Hepatocyte (in vitro differentiated cells): ENCODE measurements at regions not wholly inside any gene's neighbourhood (a gene's known extent, or its start where the extent isn't known, plus 50 kb on each side); places are given as distances from the start of the nearest gene placed in this dataset.

ENCODE experiments used
- DNase-seq: peaks from one replicate; pipeline ENCODE4 v3.0.0-alpha.2; 2016; ENCODE audit warnings: low spot score
- H2AFZ ChIP-seq: fragments of 200-600 bp; sonication (generic); 2 replicates; pipeline ENCODE4 v1.6.0; 2016; ENCODE audit warnings: antibody characterized with exemption, mild to moderate bottlenecking
- H3K27ac ChIP-seq: fragments of 200-600 bp; sonication (generic); 2 replicates; pipeline ENCODE4 v1.5.1; 2016; ENCODE audit warnings: mild to moderate bottlenecking
- H3K27me3 ChIP-seq: fragments of 200-600 bp; sonication (generic); 2 replicates; pipeline ENCODE4 v1.6.1; 2016
- H3K36me3 ChIP-seq: fragments of 200-600 bp; sonication (generic); replicated peaks from 2 replicates; pipeline ENCODE4 v1.5.1; 2016; ENCODE audit warnings: low read depth; ENCODE audit not compliant: insufficient read depth
- H3K4me1 ChIP-seq: fragments of 200-600 bp; sonication (generic); 2 replicates; pipeline ENCODE4 v1.5.1; 2016; ENCODE audit warnings: mild to moderate bottlenecking, moderate library complexity; ENCODE audit not compliant: insufficient read depth
- H3K4me2 ChIP-seq: fragments of 200-600 bp; sonication (generic); 2 replicates; pipeline ENCODE4 v1.6.0; 2016
- H3K4me3 ChIP-seq: fragments of 200-600 bp; sonication (generic); 2 replicates; pipeline ENCODE4 v1.5.1; 2016; ENCODE audit warnings: mild to moderate bottlenecking
- H3K79me2 ChIP-seq: fragments of 200-600 bp; sonication (generic); 2 replicates; pipeline ENCODE4 v1.6.0; 2017; ENCODE audit warnings: mild to moderate bottlenecking
- H3K9me2 ChIP-seq: fragments of 200-600 bp; sonication (generic); replicated peaks from 2 replicates; pipeline ENCODE4 v1.6.0; 2017; ENCODE audit warnings: mild to moderate bottlenecking; ENCODE audit not compliant: insufficient read depth
- H3K9me3 ChIP-seq: fragments of 200-600 bp; sonication (generic); 2 replicates; pipeline ENCODE4 v1.5.1; 2016; ENCODE audit warnings: low read depth, mild to moderate bottlenecking
- H4K20me1 ChIP-seq: fragments of 200-600 bp; sonication (generic); 2 replicates; pipeline ENCODE4 v1.6.0; 2016; ENCODE audit warnings: mild to moderate bottlenecking; ENCODE audit not compliant: insufficient read depth, poor library complexity, severe bottlenecking
- CTCF ChIP-seq: fragments of 200-600 bp; sonication (generic); IDR thresholded peaks from 2 replicates; pipeline ENCODE4 v1.5.1; 2016; ENCODE audit warnings: antibody characterized with exemption, mild to moderate bottlenecking; ENCODE audit not compliant: poor library complexity
- EZH2 ChIP-seq: fragments of 200-600 bp; sonication (generic); IDR thresholded peaks from 2 replicates; pipeline ENCODE4 v1.6.1; 2016; ENCODE audit warnings: antibody characterized with exemption, mild to moderate bottlenecking, borderline replicate concordance
- EZH2phosphoT487 ChIP-seq: fragments of 200-600 bp; sonication (generic); IDR thresholded peaks from one replicate; pipeline ENCODE4 v1.6.1; 2018; ENCODE audit warnings: antibody characterized with exemption, mild to moderate bottlenecking, low read depth, moderate library complexity; ENCODE audit not compliant: unreplicated experiment, severe bottlenecking
- WGBS: methylation state at CpG from one replicate; pipeline ENCODE4 v1.1.6; 2016; ENCODE audit warnings: low lambda C conversion rate; ENCODE audit errors: missing lambda C conversion rate; 5-methylcytosine and 5-hydroxymethylcytosine counted together

- Histone ChIP-seq H3K36me3 (no peaks in the 10 kb centered on the region), H3K9me3 (no peaks in the 10 kb centered on the region), H3K27me3 (no peaks in the 10 kb centered on the region), H3K4me1 (no peaks in the 10 kb centered on the region), H3K9me2 (no peaks in the 10 kb centered on the region), H3K79me2 (no peaks in the 10 kb centered on the region), H3K4me3 (no peak overlapping the region), H3K27ac (no peak overlapping the region), H4K20me1 (no peaks in the 10 kb centered on the region), H3K4me2 (no peak overlapping the region), H2AFZ (no peak overlapping the region)
- TF ChIP-seq EZH2: no peak
- no peak for TF ChIP-seq CTCF
- TF ChIP-seq EZH2phosphoT487: no peak
- WGBS: 94% methylated on average over 7 of the region's 7 CpGs
- no peak for DNase-seq
These were observed 656.0 kb upstream of the CELF4 start for GRCh38 chr18:38221476-38222100.

GRCh38 chr18:38198956-38199355 lies 633.4 kb upstream of the CELF4 start:
- H3K9me3 ChIP-seq: no peaks in the 10 kb centered on the region
- 27% methylated on average over 1 of the region's 1 CpG for WGBS
- no peak for DNase-seq
- no peaks in the 10 kb centered on the region for H3K36me3 ChIP-seq
- no peak for TF ChIP-seq CTCF
- TF ChIP-seq EZH2: no peak
- no peak for TF ChIP-seq EZH2phosphoT487
- H3K27me3 ChIP-seq: no peaks in the 10 kb centered on the region
- peak overlapping the region; percentile 18 for H3K27ac ChIP-seq
- H3K4me3 ChIP-seq: no peak overlapping the region
- H4K20me1 ChIP-seq: no peaks in the 10 kb centered on the region
- H2AFZ ChIP-seq: no peak overlapping the region
- peak overlapping the region; percentile 7 for H3K4me2 ChIP-seq
- H3K79me2 ChIP-seq: no peaks in the 10 kb centered on the region
- no peaks in the 10 kb centered on the region for H3K9me2 ChIP-seq
- H3K4me1 ChIP-seq: no peaks in the 10 kb centered on the region

GRCh38 chr18:38198526-38198925 lies 632.9 kb upstream of the CELF4 start:
- 72% methylated on average over 1 of the region's 1 CpG for WGBS

More at GRCh38 chr18:38198526-38198925, 632.9 kb upstream of the CELF4 start:
- no peaks in the 10 kb centered on the region for H4K20me1 ChIP-seq
- H3K4me1 ChIP-seq: no peaks in the 10 kb centered on the region
- no peak overlapping the region for H2AFZ ChIP-seq
- no peaks in the 10 kb centered on the region for H3K36me3 ChIP-seq
- no peaks in the 10 kb centered on the region for H3K27me3 ChIP-seq
- no peak overlapping the region for H3K4me3 ChIP-seq
- H3K9me3 ChIP-seq: no peaks in the 10 kb centered on the region
- H3K79me2 ChIP-seq: no peaks in the 10 kb centered on the region
- no peak for DNase-seq
- H3K9me2 ChIP-seq: no peaks in the 10 kb centered on the region
- H3K27ac ChIP-seq: no peak overlapping the region
- TF ChIP-seq EZH2 (no peak), CTCF (no peak), EZH2phosphoT487 (no peak)
- no peak overlapping the region for H3K4me2 ChIP-seq
